ENCODE measurements at regions not wholly inside any gene's neighbourhood (a gene's known extent, or its start where the extent isn't known, plus 50 kb on each side); places are given as distances from the start of the nearest gene placed in this dataset.

GRCh38 chr14:35222872-35223466 is 69.2 kb upstream of the PSMA6 start:
- DNase-seq (ENCODE audit: low read depth): no peak

- no peak for DNase-seq (ENCODE audit: low read depth)
Measured at GRCh38 chr14:35223927-35224326, 68.3 kb upstream of the PSMA6 start.

GRCh38 chr14:35224615-35225014 is 67.6 kb upstream of the PSMA6 start:
- no peak for DNase-seq (ENCODE audit: low read depth)

- DNase-seq (ENCODE audit: low read depth): no peak
Measured at GRCh38 chr14:35229084-35229791, 62.9 kb upstream of the PSMA6 start.

GRCh38 chr14:35229792-35230089 is 62.4 kb upstream of the PSMA6 start:
- DNase-seq (ENCODE audit: low read depth): no peak

GRCh38 chr14:35231207-35231760 is 60.9 kb upstream of the PSMA6 start:
- DNase-seq (ENCODE audit: low read depth): no peak

- DNase-seq (ENCODE audit: low read depth): peak; percentile 26
Measured at GRCh38 chr14:35234012-35234805, 58.0 kb upstream of the PSMA6 start.

- DNase-seq (ENCODE audit: low read depth): no peak
Measured at GRCh38 chr14:35235840-35236239, 56.3 kb upstream of the PSMA6 start.

- DNase-seq (ENCODE audit: low read depth): no peak
Measured at GRCh38 chr14:35236806-35237205, 55.4 kb upstream of the PSMA6 start.

GRCh38 chr14:35240231-35240630 is 52.0 kb upstream of the PSMA6 start:
- no peak for DNase-seq (ENCODE audit: low read depth)
